ENCODE measurements at regions not wholly inside any gene's neighbourhood (a gene's known extent, or its start where the extent isn't known, plus 50 kb on each side); places are given as distances from the start of the nearest gene placed in this dataset.

DNA sequence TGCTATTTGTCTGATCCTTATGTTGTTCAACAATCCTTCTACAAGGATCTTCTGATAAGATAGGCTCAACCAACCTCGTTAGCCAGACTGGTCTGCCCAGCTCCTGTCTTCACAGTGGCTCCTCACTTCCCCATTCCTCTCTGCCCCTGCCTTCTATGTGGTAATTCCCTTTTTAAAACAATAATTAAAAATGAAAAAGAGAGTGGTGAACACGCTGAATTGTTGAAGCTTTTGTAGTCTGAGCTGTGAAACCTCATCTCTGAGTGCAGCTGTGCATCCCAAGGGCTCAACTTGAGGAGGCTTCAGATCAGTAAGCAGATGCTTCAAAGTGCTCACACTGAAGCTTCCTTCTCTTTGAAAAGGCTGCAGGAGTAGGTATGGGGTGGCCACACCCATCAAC is 70.7 kb upstream of the JUN start:
- TF ChIP-seq EZH2phosphoT487 (IDR thresholded peaks at IDR 0.05; ENCODE audit: borderline replicate concordance), result no peak
- TF ChIP-seq, protein P1, sequence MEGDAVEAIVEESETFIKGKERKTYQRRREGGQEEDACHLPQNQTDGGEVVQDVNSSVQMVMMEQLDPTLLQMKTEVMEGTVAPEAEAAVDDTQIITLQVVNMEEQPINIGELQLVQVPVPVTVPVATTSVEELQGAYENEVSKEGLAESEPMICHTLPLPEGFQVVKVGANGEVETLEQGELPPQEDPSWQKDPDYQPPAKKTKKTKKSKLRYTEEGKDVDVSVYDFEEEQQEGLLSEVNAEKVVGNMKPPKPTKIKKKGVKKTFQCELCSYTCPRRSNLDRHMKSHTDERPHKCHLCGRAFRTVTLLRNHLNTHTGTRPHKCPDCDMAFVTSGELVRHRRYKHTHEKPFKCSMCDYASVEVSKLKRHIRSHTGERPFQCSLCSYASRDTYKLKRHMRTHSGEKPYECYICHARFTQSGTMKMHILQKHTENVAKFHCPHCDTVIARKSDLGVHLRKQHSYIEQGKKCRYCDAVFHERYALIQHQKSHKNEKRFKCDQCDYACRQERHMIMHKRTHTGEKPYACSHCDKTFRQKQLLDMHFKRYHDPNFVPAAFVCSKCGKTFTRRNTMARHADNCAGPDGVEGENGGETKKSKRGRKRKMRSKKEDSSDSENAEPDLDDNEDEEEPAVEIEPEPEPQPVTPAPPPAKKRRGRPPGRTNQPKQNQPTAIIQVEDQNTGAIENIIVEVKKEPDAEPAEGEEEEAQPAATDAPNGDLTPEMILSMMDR (conservative IDR thresholded peaks at IDR 0.05; ENCODE audit: low read length), result no peak

Measured in Loucy (cell line).